KMS-11 (cell line): ENCODE measurements at regions not wholly inside any gene's neighbourhood (a gene's known extent, or its start where the extent isn't known, plus 50 kb on each side); places are given as distances from the start of the nearest gene placed in this dataset.

Experiments used
- H2AFZ ChIP-seq: fragments of 200-600 bp; sonication (generic); 2 replicates; pipeline ENCODE4 v1.6.1; 2016; ENCODE audit warnings: antibody characterized with exemption, mixed run types, low read depth
- H3K27ac ChIP-seq: fragments of 200-600 bp; sonication (generic); 2 replicates; pipeline ENCODE4 v1.6.1; 2016; ENCODE audit warnings: mild to moderate bottlenecking, mixed run types
- H3K27me3 ChIP-seq: fragments of 200-600 bp; sonication (generic); 2 replicates; pipeline ENCODE4 v1.6.1; 2017; ENCODE audit warnings: mild to moderate bottlenecking, low read depth, mixed run types, moderate library complexity; ENCODE audit not compliant: insufficient read depth
- H3K36me3 ChIP-seq: fragments of 200-600 bp; sonication (generic); 2 replicates; pipeline ENCODE4 v1.6.1; 2017; ENCODE audit warnings: mild to moderate bottlenecking, mixed run types; ENCODE audit not compliant: insufficient read depth
- H3K4me1 ChIP-seq: fragments of 200-600 bp; sonication (generic); 2 replicates; pipeline ENCODE4 v1.6.1; 2016; ENCODE audit warnings: mild to moderate bottlenecking, low read depth, mixed run types; ENCODE audit not compliant: poor library complexity, severe bottlenecking
- H3K4me2 ChIP-seq: fragments of 200-600 bp; sonication (generic); 2 replicates; pipeline ENCODE4 v1.7.0; 2016; ENCODE audit warnings: mild to moderate bottlenecking, mixed run types
- H3K4me3 ChIP-seq: fragments of 200-600 bp; sonication (generic); IDR thresholded peaks from 2 replicates; pipeline ENCODE4 v1.6.1; 2017; ENCODE audit warnings: low read depth, low read length, mixed read lengths; ENCODE audit not compliant: insufficient read depth
- H3K79me2 ChIP-seq: fragments of 200-600 bp; sonication (generic); 2 replicates; pipeline ENCODE4 v1.6.1; 2016; ENCODE audit warnings: low read depth, mixed run types; ENCODE audit not compliant: insufficient read depth
- H3K9ac ChIP-seq: fragments of 200-600 bp; sonication (generic); 2 replicates; pipeline ENCODE4 v1.6.1; 2016; ENCODE audit warnings: mild to moderate bottlenecking, mixed run types
- H4K20me1 ChIP-seq: fragments of 200-600 bp; sonication (generic); 2 replicates; pipeline ENCODE4 v1.6.1; 2016; ENCODE audit warnings: mild to moderate bottlenecking, mixed run types; ENCODE audit not compliant: insufficient read depth
- CTCF ChIP-seq: fragments of 200-600 bp; sonication (generic); conservative IDR thresholded peaks from 2 replicates; pipeline ENCODE4 v1.6.1; 2017; ENCODE audit warnings: low read depth, mild to moderate bottlenecking, antibody characterized with exemption, low read length, moderate library complexity, mixed read lengths

DNA sequence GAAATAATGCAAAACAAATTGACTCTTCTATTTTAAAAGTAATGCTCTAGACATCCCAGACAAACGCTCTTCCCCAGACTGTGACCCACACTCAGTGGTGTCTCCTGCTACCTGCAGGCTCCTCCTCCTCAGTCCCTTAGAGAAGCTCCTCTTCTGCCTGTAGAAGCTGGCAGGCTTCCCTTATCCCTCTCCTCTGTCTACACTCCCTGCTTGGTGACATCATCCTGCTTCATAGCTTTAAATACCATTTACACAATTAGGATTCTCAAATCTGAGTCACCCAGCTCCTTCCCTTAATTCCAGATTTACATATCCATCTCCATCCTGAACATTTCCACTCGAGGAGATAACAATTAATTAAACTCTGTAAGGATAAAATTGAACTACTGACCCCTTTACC lies 167.9 kb downstream of the FBXO15 start:
- H3K9ac ChIP-seq, result no peak overlapping the region
- no peaks in the 10 kb centered on the region for H3K27me3 ChIP-seq
- H3K79me2 ChIP-seq, result no peaks in the 10 kb centered on the region
- TF ChIP-seq CTCF, result no peak
- no peaks in the 10 kb centered on the region for H3K4me1 ChIP-seq
- H3K4me3 ChIP-seq, result no peak overlapping the region
- H3K4me2 ChIP-seq, result no peak overlapping the region
- no peak overlapping the region for H2AFZ ChIP-seq
- no peaks in the 10 kb centered on the region for H3K36me3 ChIP-seq
- H4K20me1 ChIP-seq, result no peaks in the 10 kb centered on the region
- H3K27ac ChIP-seq, result no peak overlapping the region

- no peak for TF ChIP-seq CTCF
- Histone ChIP-seq H3K4me1 (no peaks in the 10 kb centered on the region), H3K4me3 (no peak overlapping the region), H3K9ac (no peak overlapping the region), H3K36me3 (no peaks in the 10 kb centered on the region), H3K79me2 (no peaks in the 10 kb centered on the region), H3K27ac (no peak overlapping the region), H4K20me1 (no peaks in the 10 kb centered on the region), H3K27me3 (no peaks in the 10 kb centered on the region), H3K4me2 (no peak overlapping the region), H2AFZ (no peak overlapping the region)
Measured at GRCh38 chr18:73976433-73976832, 171.2 kb downstream of the FBXO15 start.

- Histone ChIP-seq H3K36me3 (no peaks in the 10 kb centered on the region), H3K79me2 (no peaks in the 10 kb centered on the region), H3K27ac (no peak overlapping the region), H3K9ac (no peak overlapping the region), H2AFZ (no peak overlapping the region), H3K4me1 (no peaks in the 10 kb centered on the region), H3K4me3 (no peak overlapping the region), H4K20me1 (no peaks in the 10 kb centered on the region), H3K4me2 (no peak overlapping the region), H3K27me3 (no peaks in the 10 kb centered on the region)
- no peak for TF ChIP-seq CTCF
Measured at GRCh38 chr18:73975266-73975665, 172.4 kb downstream of the FBXO15 start.

GRCh38 chr18:73973972-73974371 lies 173.7 kb downstream of the FBXO15 start:
- H3K79me2 ChIP-seq, result no peaks in the 10 kb centered on the region
- no peaks in the 10 kb centered on the region for H3K36me3 ChIP-seq
- H4K20me1 ChIP-seq, result no peaks in the 10 kb centered on the region
- no peaks in the 10 kb centered on the region for H3K4me1 ChIP-seq
- TF ChIP-seq CTCF, result no peak
- H3K9ac ChIP-seq, result no peak overlapping the region
- H3K4me2 ChIP-seq, result no peak overlapping the region
- no peak overlapping the region for H3K27ac ChIP-seq
- H3K4me3 ChIP-seq, result no peak overlapping the region
- H2AFZ ChIP-seq, result no peak overlapping the region
- no peaks in the 10 kb centered on the region for H3K27me3 ChIP-seq

DNA sequence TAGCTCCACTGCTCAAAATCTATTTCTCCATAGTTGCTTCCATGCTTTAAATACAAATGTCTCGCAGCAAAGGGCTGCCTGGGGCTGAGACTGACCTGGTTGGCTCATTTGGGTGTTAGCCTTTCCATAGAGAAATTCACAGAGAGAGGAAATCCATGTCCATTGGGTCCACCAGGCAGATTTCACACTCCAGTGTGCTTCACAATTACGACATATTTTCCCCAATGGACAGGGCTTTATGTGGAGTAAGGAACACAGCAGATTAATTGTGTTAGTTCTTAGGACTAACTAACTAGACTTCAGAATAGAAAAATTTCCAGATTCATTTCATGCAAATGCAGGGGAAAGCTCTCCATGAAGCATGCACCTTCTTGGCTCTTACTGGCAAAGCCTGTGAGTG lies 180.7 kb downstream of the FBXO15 start:
- no peak overlapping the region for H3K4me3 ChIP-seq
- H3K9ac ChIP-seq, result no peak overlapping the region
- TF ChIP-seq CTCF, result no peak
- no peak overlapping the region for H3K4me2 ChIP-seq
- no peaks in the 10 kb centered on the region for H3K79me2 ChIP-seq
- H4K20me1 ChIP-seq, result no peaks in the 10 kb centered on the region
- no peaks in the 10 kb centered on the region for H3K4me1 ChIP-seq
- H3K27me3 ChIP-seq, result no peaks in the 10 kb centered on the region
- no peaks in the 10 kb centered on the region for H3K36me3 ChIP-seq
- H2AFZ ChIP-seq, result no peak overlapping the region
- H3K27ac ChIP-seq, result no peak overlapping the region
